ENCODE measurements at regions not wholly inside any gene's neighbourhood (a gene's known extent, or its start where the extent isn't known, plus 50 kb on each side); places are given as distances from the start of the nearest gene placed in this dataset.

GRCh38 chr2:120511536-120511935 lies 165.6 kb downstream of the INHBB start:
- no peak for TF ChIP-seq CTCF (IDR thresholded peaks at IDR 0.05)
- no peak for TF ChIP-seq EZH2 (IDR thresholded peaks at IDR 0.05)
- no peak for TF ChIP-seq EZH2phosphoT487 (IDR thresholded peaks at IDR 0.05)
